Activated naive CD8-positive, alpha-beta T cell treated with anti-CD3 and anti-CD28 coated beads, Interleukin-2, amount 50 U/mL, for 24 hours (primary cell): ENCODE measurements at regions not wholly inside any gene's neighbourhood (a gene's known extent, or its start where the extent isn't known, plus 50 kb on each side); places are given as distances from the start of the nearest gene placed in this dataset.

ENCODE experiments used
- ATAC-seq: fragments of 150-1000 bp; cut with Tn5 transposase; one replicate; pipeline ENCODE4 v1.10.0; 2021
- DNase-seq: peaks from one replicate; pipeline ENCODE4 v3.0.0; 2021
- H3K27ac Mint-ChIP-seq: one replicate; pipeline ENCODE4 v1.8.0; 2021; ENCODE audit warnings: mild to moderate bottlenecking, mixed read lengths
- H3K27me3 Mint-ChIP-seq: one replicate; pipeline ENCODE4 v1.8.0; 2021; ENCODE audit warnings: mixed read lengths
- H3K36me3 Mint-ChIP-seq: one replicate; pipeline ENCODE4 v1.8.0; 2021; ENCODE audit warnings: low read depth, mixed read lengths
- H3K4me1 Mint-ChIP-seq: one replicate; pipeline ENCODE4 v1.8.0; 2021; ENCODE audit warnings: mixed read lengths
- H3K4me3 Mint-ChIP-seq: one replicate; pipeline ENCODE4 v1.8.0; 2021; ENCODE audit warnings: mild to moderate bottlenecking, moderate library complexity, mixed read lengths
- H3K9me3 Mint-ChIP-seq: one replicate; pipeline ENCODE4 v1.8.0; 2021; ENCODE audit warnings: mixed read lengths

GRCh38 chr18:22627506-22627905, 209.8 kb upstream of the CTAGE1 start:
- H3K36me3 Mint-ChIP-seq: no peaks in the 10 kb centered on the region
- H3K4me1 Mint-ChIP-seq: no peaks in the 10 kb centered on the region
- DNase-seq (no peak), ATAC-seq (no peak)
- H3K4me3 Mint-ChIP-seq: no peak overlapping the region
- no peaks in the 10 kb centered on the region for H3K27me3 Mint-ChIP-seq
- no peak overlapping the region for H3K27ac Mint-ChIP-seq
- peaks cover 3% of the 10 kb centered on the region for H3K9me3 Mint-ChIP-seq

- ATAC-seq: no peak
These were observed 211.2 kb upstream of the CTAGE1 start for GRCh38 chr18:22628795-22629510.

GRCh38 chr18:22630980-22631379, 213.3 kb upstream of the CTAGE1 start:
- Mint-ChIP-seq H3K4me1 (no peaks in the 10 kb centered on the region), H3K9me3 (peaks cover 2% of the 10 kb centered on the region), H3K27ac (no peak overlapping the region), H3K36me3 (no peaks in the 10 kb centered on the region), H3K27me3 (peaks cover 1% of the 10 kb centered on the region), H3K4me3 (no peak overlapping the region)
- no peak for DNase-seq
- no peak for ATAC-seq

More at GRCh38 chr18:22628795-22629510, 211.2 kb upstream of the CTAGE1 start:
- H3K4me1 Mint-ChIP-seq: no peaks in the 10 kb centered on the region
- H3K27me3 Mint-ChIP-seq: no peaks in the 10 kb centered on the region
- H3K36me3 Mint-ChIP-seq: no peaks in the 10 kb centered on the region
- H3K27ac Mint-ChIP-seq: no peak overlapping the region
- no peak overlapping the region for H3K4me3 Mint-ChIP-seq
- peaks cover 3% of the 10 kb centered on the region for H3K9me3 Mint-ChIP-seq
- no peak for DNase-seq

GRCh38 chr18:22632191-22632590, 214.5 kb upstream of the CTAGE1 start:
- no peaks in the 10 kb centered on the region for H3K4me1 Mint-ChIP-seq
- no peak overlapping the region for H3K4me3 Mint-ChIP-seq
- ATAC-seq: no peak
- DNase-seq: no peak
- no peak overlapping the region for H3K27ac Mint-ChIP-seq
- peaks cover 2% of the 10 kb centered on the region for H3K27me3 Mint-ChIP-seq
- H3K36me3 Mint-ChIP-seq: no peaks in the 10 kb centered on the region
- H3K9me3 Mint-ChIP-seq: peaks cover 5% of the 10 kb centered on the region

- Mint-ChIP-seq H3K4me1 (no peaks in the 10 kb centered on the region), H3K27ac (no peak overlapping the region), H3K4me3 (no peak overlapping the region), H3K27me3 (peaks cover 2% of the 10 kb centered on the region), H3K9me3 (peaks cover 9% of the 10 kb centered on the region), H3K36me3 (no peaks in the 10 kb centered on the region)
- DNase-seq (no peak), ATAC-seq (no peak)
These were observed 216.7 kb upstream of the CTAGE1 start for GRCh38 chr18:22634464-22634863.

GRCh38 chr18:22637787-22638186, 220.1 kb upstream of the CTAGE1 start:
- Mint-ChIP-seq H3K4me1 (no peaks in the 10 kb centered on the region), H3K27me3 (peaks cover 2% of the 10 kb centered on the region), H3K9me3 (peaks cover 9% of the 10 kb centered on the region), H3K36me3 (no peaks in the 10 kb centered on the region), H3K4me3 (no peak overlapping the region), H3K27ac (no peak overlapping the region)
- DNase-seq (no peak), ATAC-seq (no peak)

GRCh38 chr18:22639026-22639463, 221.3 kb upstream of the CTAGE1 start:
- H3K27ac Mint-ChIP-seq: no peak overlapping the region
- H3K4me3 Mint-ChIP-seq: no peak overlapping the region
- ATAC-seq (no peak), DNase-seq (no peak)
- peaks cover 9% of the 10 kb centered on the region for H3K9me3 Mint-ChIP-seq
- H3K27me3 Mint-ChIP-seq: peaks cover 2% of the 10 kb centered on the region
- H3K36me3 Mint-ChIP-seq: no peaks in the 10 kb centered on the region
- no peaks in the 10 kb centered on the region for H3K4me1 Mint-ChIP-seq

- DNase-seq: no peak
- no peaks in the 10 kb centered on the region for H3K36me3 Mint-ChIP-seq
- H3K4me3 Mint-ChIP-seq: no peak overlapping the region
- no peak for ATAC-seq
- no peak overlapping the region for H3K27ac Mint-ChIP-seq
- peaks cover 9% of the 10 kb centered on the region for H3K9me3 Mint-ChIP-seq
- no peaks in the 10 kb centered on the region for H3K4me1 Mint-ChIP-seq
- peaks cover 2% of the 10 kb centered on the region for H3K27me3 Mint-ChIP-seq
These were observed 221.8 kb upstream of the CTAGE1 start for GRCh38 chr18:22639561-22639960.

GRCh38 chr18:22640281-22640842, 222.6 kb upstream of the CTAGE1 start:
- DNase-seq (no peak), ATAC-seq (no peak)
- Mint-ChIP-seq H3K4me3 (no peak overlapping the region), H3K27ac (no peak overlapping the region), H3K36me3 (no peaks in the 10 kb centered on the region), H3K9me3 (peaks cover 9% of the 10 kb centered on the region), H3K4me1 (no peaks in the 10 kb centered on the region), H3K27me3 (peaks cover 2% of the 10 kb centered on the region)

- Mint-ChIP-seq H3K36me3 (no peaks in the 10 kb centered on the region), H3K4me1 (no peaks in the 10 kb centered on the region), H3K4me3 (no peak overlapping the region), H3K9me3 (peaks cover 4% of the 10 kb centered on the region), H3K27ac (no peak overlapping the region), H3K27me3 (no peaks in the 10 kb centered on the region)
- DNase-seq (no peak), ATAC-seq (no peak)
These were observed 224.2 kb upstream of the CTAGE1 start for GRCh38 chr18:22641958-22642357.

GRCh38 chr18:22643731-22644130, 226.0 kb upstream of the CTAGE1 start:
- Mint-ChIP-seq H3K4me1 (no peaks in the 10 kb centered on the region), H3K4me3 (no peak overlapping the region), H3K27ac (no peak overlapping the region), H3K36me3 (no peaks in the 10 kb centered on the region), H3K9me3 (no peaks in the 10 kb centered on the region), H3K27me3 (no peaks in the 10 kb centered on the region)
- ATAC-seq (no peak), DNase-seq (no peak)

GRCh38 chr18:22650247-22650646, 232.5 kb upstream of the CTAGE1 start:
- Mint-ChIP-seq H3K27ac (no peak overlapping the region), H3K4me3 (no peak overlapping the region), H3K27me3 (peaks cover 4% of the 10 kb centered on the region), H3K4me1 (no peaks in the 10 kb centered on the region), H3K36me3 (no peaks in the 10 kb centered on the region), H3K9me3 (peaks cover 7% of the 10 kb centered on the region)
- DNase-seq: no peak
- no peak for ATAC-seq

GRCh38 chr18:22657619-22658018, 239.9 kb upstream of the CTAGE1 start:
- ATAC-seq (no peak), DNase-seq (no peak)
- Mint-ChIP-seq H3K27me3 (peaks cover 4% of the 10 kb centered on the region), H3K4me3 (no peak overlapping the region), H3K36me3 (no peaks in the 10 kb centered on the region), H3K27ac (no peak overlapping the region), H3K4me1 (no peaks in the 10 kb centered on the region), H3K9me3 (peaks cover 46% of the 10 kb centered on the region)

GRCh38 chr18:22658318-22658717, 240.6 kb upstream of the CTAGE1 start:
- DNase-seq (no peak), ATAC-seq (no peak)
- Mint-ChIP-seq H3K9me3 (peaks cover 51% of the 10 kb centered on the region), H3K27ac (no peak overlapping the region), H3K27me3 (peaks cover 4% of the 10 kb centered on the region), H3K4me3 (no peak overlapping the region), H3K4me1 (no peaks in the 10 kb centered on the region), H3K36me3 (no peaks in the 10 kb centered on the region)

GRCh38 chr18:22663378-22663777, 245.7 kb upstream of the CTAGE1 start:
- Mint-ChIP-seq H3K27ac (no peak overlapping the region), H3K4me3 (no peak overlapping the region), H3K27me3 (no peaks in the 10 kb centered on the region), H3K36me3 (no peaks in the 10 kb centered on the region), H3K9me3 (peaks cover 39% of the 10 kb centered on the region), H3K4me1 (peaks cover under 1% of the 10 kb centered on the region)
- DNase-seq (no peak), ATAC-seq (no peak)
